HepG2 (cell line): ENCODE measurements at regions not wholly inside any gene's neighbourhood (a gene's known extent, or its start where the extent isn't known, plus 50 kb on each side); places are given as distances from the start of the nearest gene placed in this dataset.

ENCODE experiments used
- ATAC-seq: fragments of 200-7000 bp; cut with Tn5 transposase; 3 replicates; pipeline ENCODE4 v1.9.1; 2020; ENCODE audit warnings: mild to moderate bottlenecking, moderate library complexity
- BruUV-seq: library from RNA; stranded (reverse); fragments of 400-500 nt; replicated peaks from 2 replicates; lab custom pipeline; 2021; lab: Mats Ljungman, UMichigan
- CTCF ChIA-PET: fragments of 300-600 bp; formaldehyde crosslinking; extraction: SDS; loops from one replicate; lab custom pipeline; 2021; ENCODE audit warnings: low total read pairs, inconsistent platforms, low intra/inter-chr PET ratio; lab: Yijun Ruan, JAX
- POLR2A ChIA-PET: fragments of 350-600 bp; sonication (Branson Sonifier 250); formaldehyde crosslinking; loops from one replicate; lab custom pipeline; 2020; ENCODE audit warnings: antibody characterized with exemption, inconsistent platforms; lab: Yijun Ruan, JAX
- DNase-seq: peaks from one replicate; pipeline ENCODE4 v3.0.0-alpha.2; 2015; ENCODE audit warnings: low spot score
- FAIRE-seq: peaks from 3 replicates; lab custom pipeline; 2011; peaks lifted over from hg19 to GRCh38; lab: Jason Lieb, UNC
- H2AFZ ChIP-seq: one replicate; pipeline ENCODE4 v1.6.1; 2011; ENCODE audit warnings: low read length, inconsistent platforms
- H3K27ac ChIP-seq: fragments of 300-600 bp; 3 replicates; pipeline ENCODE4 v1.8.0; 2011; ENCODE audit warnings: mixed run types, mild to moderate bottlenecking, mixed read lengths, low read length, inconsistent platforms; ENCODE audit not compliant: insufficient read depth; ENCODE audit errors: extremely low read length
- H3K27me3 ChIP-seq, 2 experiments: fragments of 200-600 bp in 1 of 2; 2 replicates in 1 of 2; 3 replicates in 1 of 2; pipeline versions ENCODE4 v1.6.0 to v1.8.0; 2011; ENCODE audit warnings: low read length in 2 of 2, mild to moderate bottlenecking in 2 of 2, moderate library complexity in 2 of 2, inconsistent platforms in 1 of 2; ENCODE audit not compliant: insufficient read depth in 2 of 2, control insufficient read depth in 1 of 2
- H3K36me3 ChIP-seq, 2 experiments: fragments of 200-600 bp in 1 of 2; replicated peaks in 1 of 2; 2 replicates in 1 of 2; 3 replicates in 1 of 2; pipeline versions ENCODE4 v1.5.1 to v1.8.0; 2011; ENCODE audit warnings: low read length in 2 of 2, inconsistent platforms in 1 of 2; ENCODE audit not compliant: insufficient read depth in 2 of 2, control insufficient read depth in 1 of 2
- H3K4me1 ChIP-seq: 2 replicates; pipeline ENCODE4 v1.5.1; 2012; ENCODE audit warnings: low read length, inconsistent platforms; ENCODE audit not compliant: insufficient read depth
- H3K4me2 ChIP-seq: 2 replicates; pipeline ENCODE4 v1.6.0; 2011; ENCODE audit warnings: low read depth, low read length, inconsistent platforms
- H3K4me3 ChIP-seq, 3 experiments: fragments of 200-600 bp in 1 of 3; sonication (generic), shearing (Covaris generic) in 1 of 3; replicated peaks in 1 of 3; 2 replicates each; pipeline ENCODE4 v1.5.1; 2011 to 2016; ENCODE audit warnings: low read length in 3 of 3, inconsistent platforms in 2 of 3, low read depth in 2 of 3, mild to moderate bottlenecking in 2 of 3, control low read depth in 1 of 3, mixed read lengths in 1 of 3; ENCODE audit not compliant: insufficient read depth in 1 of 3
- H3K79me2 ChIP-seq: one replicate; pipeline ENCODE4 v1.6.1; 2011; ENCODE audit warnings: low read length, inconsistent platforms; ENCODE audit not compliant: insufficient read depth
- H3K9ac ChIP-seq: 2 replicates; pipeline ENCODE4 v1.6.0; 2011; ENCODE audit warnings: mild to moderate bottlenecking, low read depth, low read length, inconsistent platforms; ENCODE audit not compliant: insufficient read depth
- H3K9me3 ChIP-seq: 2 replicates; pipeline ENCODE4 v1.5.1; 2012; ENCODE audit warnings: mild to moderate bottlenecking, low read length
- H4K20me1 ChIP-seq: 2 replicates; pipeline ENCODE4 v1.6.0; 2011; ENCODE audit warnings: inconsistent platforms, mild to moderate bottlenecking, low read length, moderate library complexity; ENCODE audit not compliant: insufficient read depth
- GTF3A ChIP-seq: sonication (generic); formaldehyde crosslinking; conservative IDR thresholded peaks from 2 replicates; pipeline ENCODE4 v1.4.0; 2020; ENCODE audit warnings: mild to moderate bottlenecking, missing genetic modification reagents
- TBX2 ChIP-seq: sonication (generic); formaldehyde crosslinking; IDR thresholded peaks from 2 replicates; pipeline ENCODE4 v1.5.0; 2020; ENCODE audit warnings: missing genetic modification reagents, mild to moderate bottlenecking, borderline replicate concordance
- ZNF644 ChIP-seq: IDR thresholded peaks from 2 replicates; pipeline ENCODE4 v1.6.1; 2016; ENCODE audit warnings: low read depth
- ZNF768 ChIP-seq: sonication (generic); formaldehyde crosslinking; IDR thresholded peaks from 2 replicates; pipeline ENCODE4 v1.4.0; 2020; ENCODE audit warnings: missing genetic modification reagents
- ZNF788 ChIP-seq: sonication (generic); formaldehyde crosslinking; IDR thresholded peaks from 2 replicates; pipeline ENCODE4 v1.5.0; 2020; ENCODE audit warnings: mild to moderate bottlenecking, missing genetic modification reagents, borderline replicate concordance
- ZUFSP ChIP-seq: sonication (generic); formaldehyde crosslinking; IDR thresholded peaks from 2 replicates; pipeline ENCODE4 v1.9.0; 2021; ENCODE audit warnings: missing genetic modification reagents, mild to moderate bottlenecking, borderline replicate concordance
- WGBS: methylation state at CpG from one replicate; pipeline ENCODE4 v1.1.6; 2017; ENCODE audit warnings: low lambda C conversion rate; 5-methylcytosine and 5-hydroxymethylcytosine counted together
- in situ Hi-C: cut with HindIII; loops from 2 replicates; pipeline ENCODE4 v1.10.0; 2017; ENCODE audit warnings: low pct_unique_long_range_greater_than_20kb; ENCODE audit not compliant: extremely low pct_ligation_motif_present
- intact Hi-C: fragments of 100-400 bp; cut with micrococcal nuclease; formaldehyde crosslinking; loops from one replicate; pipeline ENCODE4 v1.10.0; 2022; ENCODE audit not compliant: unreplicated experiment
- TF ChIP-seq, protein P1 (sequence below): sonication (generic); formaldehyde crosslinking; IDR thresholded peaks from 2 replicates; pipeline ENCODE4 v1.4.0; 2020; ENCODE audit warnings: missing genetic modification reagents

DNA sequence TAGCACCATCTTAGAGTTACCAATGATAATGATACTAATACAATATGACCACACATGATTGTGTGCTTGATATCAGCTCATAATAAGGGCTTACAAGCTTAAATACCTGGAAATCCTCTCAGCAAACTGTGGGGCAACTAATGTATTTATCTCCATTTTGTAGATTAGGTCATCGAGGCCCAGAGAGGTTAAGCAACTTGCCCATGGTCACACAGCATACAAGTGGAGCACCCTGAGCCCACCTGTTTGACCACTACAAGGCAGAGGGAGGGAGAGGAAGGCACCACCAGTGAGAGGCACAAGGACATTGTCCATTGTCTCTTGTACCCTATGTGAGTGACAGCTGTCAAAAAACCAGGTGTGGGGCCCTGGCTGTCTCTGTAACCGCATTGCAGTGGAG lies 123.7 kb downstream of the MIAT start:
- FAIRE-seq = no peak

More for the DNA sequence above, 123.7 kb downstream of the MIAT start:
- peaks cover 1 to 37% of the 10 kb centered on the region in 2 experiments; a peak in 4 of 5 replicates for H3K27me3 ChIP-seq
- no peak for DNase-seq
- POLR2A ChIA-PET = no interaction called here
- CTCF ChIA-PET = no interaction called here
- no peaks in the 10 kb centered on the region for H3K79me2 ChIP-seq
- no peak for ATAC-seq
- in situ Hi-C loops (no loop called here), intact Hi-C loops (no loop called here)
- no TSS peak for BruUV-seq
- TF ChIP-seq GTF3A (CRISPR knock-in tag) (no peak), ZUFSP (CRISPR knock-in tag) (no peak), ZNF768 (CRISPR knock-in tag) (peak; percentile 86), ZNF788 (CRISPR knock-in tag) (no peak), TBX2 (no peak), ZNF644 (no peak)
- TF ChIP-seq, protein P1, sequence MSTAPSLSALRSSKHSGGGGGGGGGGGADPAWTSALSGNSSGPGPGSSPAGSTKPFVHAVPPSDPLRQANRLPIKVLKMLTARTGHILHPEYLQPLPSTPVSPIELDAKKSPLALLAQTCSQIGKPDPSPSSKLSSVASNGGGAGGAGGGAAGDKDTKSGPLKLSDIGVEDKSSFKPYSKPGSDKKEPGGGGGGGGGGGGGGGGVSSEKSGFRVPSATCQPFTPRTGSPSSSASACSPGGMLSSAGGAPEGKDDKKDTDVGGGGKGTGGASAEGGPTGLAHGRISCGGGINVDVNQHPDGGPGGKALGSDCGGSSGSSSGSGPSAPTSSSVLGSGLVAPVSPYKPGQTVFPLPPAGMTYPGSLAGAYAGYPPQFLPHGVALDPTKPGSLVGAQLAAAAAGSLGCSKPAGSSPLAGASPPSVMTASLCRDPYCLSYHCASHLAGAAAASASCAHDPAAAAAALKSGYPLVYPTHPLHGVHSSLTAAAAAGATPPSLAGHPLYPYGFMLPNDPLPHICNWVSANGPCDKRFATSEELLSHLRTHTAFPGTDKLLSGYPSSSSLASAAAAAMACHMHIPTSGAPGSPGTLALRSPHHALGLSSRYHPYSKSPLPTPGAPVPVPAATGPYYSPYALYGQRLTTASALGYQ = no peak
- H4K20me1 ChIP-seq = no peaks in the 10 kb centered on the region
- H3K4me3 ChIP-seq = no peak overlapping the region
- no peaks in the 10 kb centered on the region for H3K4me1 ChIP-seq
- H2AFZ ChIP-seq = no peak overlapping the region
- no peak overlapping the region for H3K9ac ChIP-seq
- WGBS = 0% methylated on average over 1 of the region's 2 CpGs
- H3K36me3 ChIP-seq = no peaks in the 10 kb centered on the region
- H3K9me3 ChIP-seq = no peaks in the 10 kb centered on the region
- H3K27ac ChIP-seq = no peak overlapping the region
- H3K4me2 ChIP-seq = no peak overlapping the region
